Uterus (tissue), 3 donors: ENCODE measurements at regions not wholly inside any gene's neighbourhood (a gene's known extent, or its start where the extent isn't known, plus 50 kb on each side); places are given as distances from the start of the nearest gene placed in this dataset.

ENCODE experiments used
- DNase-seq, 2 donors: peaks; one replicate each; pipeline ENCODE4 v3.0.0-alpha.2; 2019 to 2020
- H3K27ac ChIP-seq, 2 donors: fragments of 200-600 bp; sonication (generic); 1 replicate in 1 of 2; 2 replicates in 1 of 2; pipeline ENCODE4 v1.5.1; 2016 to 2018
- H3K27me3 ChIP-seq, 2 donors: fragments of 200-600 bp; sonication (generic); one replicate each; pipeline ENCODE4 v1.5.1; 2018 to 2019; ENCODE audit warnings: control low read depth in 1 of 2
- H3K36me3 ChIP-seq, 2 donors: fragments of 200-600 bp; sonication (generic); one replicate each; pipeline ENCODE4 v1.5.1; 2019; ENCODE audit warnings: control low read depth in 1 of 2
- H3K4me1 ChIP-seq, 2 donors: fragments of 200-600 bp; sonication (generic); one replicate each; pipeline ENCODE4 v1.5.1; 2018 to 2019; ENCODE audit warnings: control low read depth in 1 of 2
- H3K4me3 ChIP-seq, 2 donors: fragments of 200-600 bp; sonication (generic); 1 replicate in 1 of 2; 2 replicates in 1 of 2; pipeline ENCODE4 v1.5.1; 2018 to 2019; ENCODE audit warnings: mild to moderate bottlenecking in 1 of 2
- H3K9me3 ChIP-seq, 2 donors: fragments of 200-600 bp; sonication (generic); one replicate each; pipeline ENCODE4 v1.5.1; 2019; ENCODE audit warnings: control low read depth in 1 of 2
- POLR2A ChIP-seq, 2 donors: fragments of 450-650 bp; IDR thresholded peaks; one replicate each; pipeline ENCODE4 v1.6.1; 2016; ENCODE audit warnings: antibody characterized with exemption in 2 of 2, mild to moderate bottlenecking in 1 of 2, moderate library complexity in 1 of 2
- intact Hi-C: fragments of 100-400 bp; cut with DNase I; formaldehyde crosslinking; loops from one replicate; pipeline ENCODE4 v1.15.1; 2023; ENCODE audit warnings: low total_unique reads
- TF ChIP-seq, protein P1 (sequence below), 4 experiments: fragments of 200-600 bp in 2 of 4; fragments of 450-650 bp in 2 of 4; sonication (generic) in 2 of 4; IDR thresholded peaks; one replicate each; pipeline ENCODE4 v1.5.1; 2016 to 2019; ENCODE audit warnings: antibody characterized with exemption in 4 of 4, mild to moderate bottlenecking in 2 of 4, moderate library complexity in 1 of 4
- donor health status: DM: yes; HTN: yes; CAD: no.

DNA sequence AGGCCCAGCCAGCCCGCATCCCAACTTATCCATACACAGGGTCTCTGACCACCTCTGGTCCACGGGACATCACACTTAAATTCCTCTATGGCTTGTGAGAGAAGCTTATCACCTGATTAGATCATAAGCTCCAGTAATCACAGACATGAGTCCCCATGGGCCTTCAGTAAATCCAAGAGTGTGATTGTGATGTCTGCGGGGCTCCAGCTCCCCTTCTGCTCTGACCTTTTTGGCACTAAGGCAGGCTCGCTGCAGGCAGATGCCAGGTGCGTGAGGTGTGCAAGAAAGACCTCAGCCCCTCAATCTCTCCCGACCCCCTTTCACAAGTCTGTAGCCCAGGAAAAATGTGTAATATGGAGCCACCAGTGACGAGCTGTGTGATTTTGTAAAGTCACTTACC, 127.6 kb upstream of the DUSP22 start:
- no peaks in the 10 kb centered on the region for H3K27me3 ChIP-seq
- intact Hi-C loops: no loop called here
- DNase-seq: no peak

GRCh38 chr6:165263-165662, 127.0 kb upstream of the DUSP22 start:
- H3K27me3 ChIP-seq: no peaks in the 10 kb centered on the region

More for the DNA sequence above, 127.6 kb upstream of the DUSP22 start:
- Histone ChIP-seq H3K4me1 (no peaks in the 10 kb centered on the region), H3K27ac (no peak overlapping the region), H3K9me3 (no peaks in the 10 kb centered on the region), H3K4me3 (no peak overlapping the region), H3K36me3 (no peaks in the 10 kb centered on the region)
- TF ChIP-seq, protein P1, sequence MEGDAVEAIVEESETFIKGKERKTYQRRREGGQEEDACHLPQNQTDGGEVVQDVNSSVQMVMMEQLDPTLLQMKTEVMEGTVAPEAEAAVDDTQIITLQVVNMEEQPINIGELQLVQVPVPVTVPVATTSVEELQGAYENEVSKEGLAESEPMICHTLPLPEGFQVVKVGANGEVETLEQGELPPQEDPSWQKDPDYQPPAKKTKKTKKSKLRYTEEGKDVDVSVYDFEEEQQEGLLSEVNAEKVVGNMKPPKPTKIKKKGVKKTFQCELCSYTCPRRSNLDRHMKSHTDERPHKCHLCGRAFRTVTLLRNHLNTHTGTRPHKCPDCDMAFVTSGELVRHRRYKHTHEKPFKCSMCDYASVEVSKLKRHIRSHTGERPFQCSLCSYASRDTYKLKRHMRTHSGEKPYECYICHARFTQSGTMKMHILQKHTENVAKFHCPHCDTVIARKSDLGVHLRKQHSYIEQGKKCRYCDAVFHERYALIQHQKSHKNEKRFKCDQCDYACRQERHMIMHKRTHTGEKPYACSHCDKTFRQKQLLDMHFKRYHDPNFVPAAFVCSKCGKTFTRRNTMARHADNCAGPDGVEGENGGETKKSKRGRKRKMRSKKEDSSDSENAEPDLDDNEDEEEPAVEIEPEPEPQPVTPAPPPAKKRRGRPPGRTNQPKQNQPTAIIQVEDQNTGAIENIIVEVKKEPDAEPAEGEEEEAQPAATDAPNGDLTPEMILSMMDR (IDR thresholded peaks at IDR 0.05): no peak
- no peak for TF ChIP-seq POLR2A (IDR thresholded peaks at IDR 0.05)

GRCh38 chr6:165906-166305, 126.4 kb upstream of the DUSP22 start:
- H3K27me3 ChIP-seq: no peaks in the 10 kb centered on the region

More at GRCh38 chr6:165263-165662, 127.0 kb upstream of the DUSP22 start:
- Histone ChIP-seq H3K9me3 (no peaks in the 10 kb centered on the region), H3K4me1 (no peaks in the 10 kb centered on the region), H3K27ac (no peak overlapping the region), H3K36me3 (no peaks in the 10 kb centered on the region), H3K4me3 (no peak overlapping the region)
- TF ChIP-seq, protein P1 (IDR thresholded peaks at IDR 0.05): no peak
- no peak for TF ChIP-seq POLR2A (IDR thresholded peaks at IDR 0.05)
- no peak for DNase-seq
- intact Hi-C loops: no loop called here

DNA sequence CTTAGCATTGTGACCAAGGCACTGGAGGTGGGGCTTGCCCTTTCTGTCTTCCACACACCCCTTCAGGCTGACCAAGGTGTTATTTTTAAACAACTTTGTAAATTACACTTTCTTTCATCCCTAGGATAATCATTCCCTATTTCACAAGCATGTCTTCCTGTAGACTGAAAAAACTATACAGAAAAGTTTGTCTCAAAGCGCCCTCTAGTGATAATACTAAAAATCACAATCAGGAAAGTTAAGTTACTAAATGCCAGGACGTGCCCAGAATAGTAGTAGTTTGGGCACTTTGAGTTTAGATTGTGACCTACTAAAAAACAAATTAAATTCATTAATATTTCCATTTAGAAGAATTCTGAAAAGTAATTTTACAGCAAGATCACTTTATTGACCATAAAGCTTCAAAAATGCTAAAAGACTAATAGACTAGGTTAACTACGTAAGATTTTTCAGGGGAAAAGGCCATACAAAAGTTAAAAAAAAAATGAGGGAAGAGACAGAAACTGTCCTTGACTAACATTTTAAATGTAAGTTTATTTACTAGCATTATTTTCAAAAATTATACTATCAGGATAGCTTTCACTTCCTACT, 123.3 kb upstream of the DUSP22 start:
- no peak for TF ChIP-seq POLR2A (IDR thresholded peaks at IDR 0.05)
- TF ChIP-seq, protein P1 (IDR thresholded peaks at IDR 0.05): peak; percentile 28 to 46 (median 39)
- Histone ChIP-seq H3K4me3 (no peak overlapping the region), H3K27ac (no peak overlapping the region), H3K36me3 (no peaks in the 10 kb centered on the region), H3K9me3 (no peaks in the 10 kb centered on the region), H3K4me1 (no peaks in the 10 kb centered on the region), H3K27me3 (no peaks in the 10 kb centered on the region)
- intact Hi-C loops: no loop called here
- no peak for DNase-seq

More at GRCh38 chr6:165906-166305, 126.4 kb upstream of the DUSP22 start:
- Histone ChIP-seq H3K9me3 (no peaks in the 10 kb centered on the region), H3K36me3 (no peaks in the 10 kb centered on the region), H3K4me1 (no peaks in the 10 kb centered on the region), H3K27ac (no peak overlapping the region), H3K4me3 (no peak overlapping the region)
- TF ChIP-seq, protein P1 (IDR thresholded peaks at IDR 0.05): no peak
- intact Hi-C loops: no loop called here
- DNase-seq: no peak

DNA sequence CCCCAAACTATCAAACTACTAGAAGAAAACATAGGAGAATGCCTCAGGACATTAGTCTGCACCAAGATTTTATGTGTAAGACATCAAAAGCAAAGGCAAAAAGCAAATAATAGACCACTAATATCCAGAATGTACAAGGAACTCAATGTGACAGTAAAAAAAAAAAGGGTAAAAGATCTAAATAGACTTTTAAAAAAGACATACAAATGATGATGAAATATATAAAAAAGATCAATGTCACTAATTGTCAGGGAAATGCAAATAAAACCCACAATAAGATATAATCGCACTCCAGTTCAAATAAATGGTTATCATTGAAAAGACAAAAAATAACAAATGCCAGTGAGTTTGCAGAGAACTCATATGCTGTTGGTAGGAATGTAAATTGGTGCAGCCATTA, 118.3 kb upstream of the DUSP22 start:
- no peak overlapping the region for H3K27ac ChIP-seq
- intact Hi-C loops: no loop called here
- DNase-seq: no peak

More for the DNA sequence above, 118.3 kb upstream of the DUSP22 start:
- Histone ChIP-seq H3K9me3 (no peaks in the 10 kb centered on the region), H3K4me3 (no peak overlapping the region), H3K4me1 (no peaks in the 10 kb centered on the region), H3K27me3 (no peaks in the 10 kb centered on the region), H3K36me3 (no peaks in the 10 kb centered on the region)
- no peak for TF ChIP-seq POLR2A (IDR thresholded peaks at IDR 0.05)
- TF ChIP-seq, protein P1 (IDR thresholded peaks at IDR 0.05): no peak
